Keratinocyte (primary cell): ENCODE measurements at regions not wholly inside any gene's neighbourhood (a gene's known extent, or its start where the extent isn't known, plus 50 kb on each side); places are given as distances from the start of the nearest gene placed in this dataset.

Experiments
- DNase-seq: peaks from one replicate; pipeline ENCODE4 v3.0.0-alpha.2; 2011; ENCODE audit warnings: low read depth, missing footprints, low spot score
- FAIRE-seq: peaks from 2 replicates; lab custom pipeline; 2011; peaks lifted over from hg19 to GRCh38; lab: Jason Lieb, UNC
- H2AFZ ChIP-seq: 2 replicates; pipeline ENCODE4 v1.6.0; 2012; ENCODE audit warnings: low read length, control low read depth, inconsistent platforms; ENCODE audit not compliant: control insufficient read depth
- H3K27ac ChIP-seq: 2 replicates; pipeline ENCODE4 v1.5.1; 2011; ENCODE audit warnings: low read length; ENCODE audit not compliant: control insufficient read depth, insufficient read depth
- H3K27me3 ChIP-seq: 3 replicates; pipeline ENCODE4 v1.6.0; 2011; ENCODE audit warnings: low read length; ENCODE audit not compliant: control insufficient read depth, insufficient read depth; ENCODE audit errors: extremely low read depth
- H3K36me3 ChIP-seq, 2 experiments: 2 replicates in 1 of 2; 3 replicates in 1 of 2; pipeline ENCODE4 v1.5.1; 2011; ENCODE audit warnings: low read length in 2 of 2, mild to moderate bottlenecking in 1 of 2; ENCODE audit not compliant: control insufficient read depth in 2 of 2, insufficient read depth in 2 of 2; ENCODE audit errors: extremely low read depth in 1 of 2
- H3K4me1 ChIP-seq: 3 replicates; pipeline ENCODE4 v1.5.1; 2011; ENCODE audit warnings: low read length; ENCODE audit not compliant: control insufficient read depth, insufficient read depth; ENCODE audit errors: extremely low read depth
- H3K4me2 ChIP-seq: 3 replicates; pipeline ENCODE4 v1.6.0; 2011; ENCODE audit warnings: low read depth, low read length; ENCODE audit not compliant: control insufficient read depth, insufficient read depth; ENCODE audit errors: extremely low read depth
- H3K4me3 ChIP-seq, 3 experiments: fragments of 200-600 bp in 1 of 3; sonication (generic) in 1 of 3; 2 replicates in 2 of 3; 3 replicates in 1 of 3; pipeline ENCODE4 v1.5.1; 2011 to 2016; ENCODE audit warnings: low read length in 3 of 3, mild to moderate bottlenecking in 3 of 3, control low read depth in 2 of 3, inconsistent platforms in 1 of 3, low read depth in 1 of 3, mixed read lengths in 1 of 3, mixed run types in 1 of 3, moderate library complexity in 1 of 3; ENCODE audit not compliant: control insufficient read depth in 2 of 3, insufficient read depth in 2 of 3; ENCODE audit errors: extremely low read depth in 1 of 3
- H3K79me2 ChIP-seq: 2 replicates; pipeline ENCODE4 v1.6.0; 2012; ENCODE audit warnings: low read length; ENCODE audit not compliant: control insufficient read depth, insufficient read depth
- H3K9ac ChIP-seq: 3 replicates; pipeline ENCODE4 v1.6.0; 2011; ENCODE audit warnings: low read length; ENCODE audit not compliant: control insufficient read depth, insufficient read depth; ENCODE audit errors: extremely low read depth
- H3K9me1 ChIP-seq: 3 replicates; pipeline ENCODE4 v1.6.0; 2011; ENCODE audit warnings: low read length; ENCODE audit not compliant: control insufficient read depth, insufficient read depth; ENCODE audit errors: extremely low read depth
- H3K9me3 ChIP-seq: 2 replicates; pipeline ENCODE4 v1.5.1; 2012; ENCODE audit warnings: low read depth, low read length; ENCODE audit not compliant: control insufficient read depth
- H4K20me1 ChIP-seq: 3 replicates; pipeline ENCODE4 v1.6.0; 2011; ENCODE audit warnings: low read length; ENCODE audit not compliant: control insufficient read depth, insufficient read depth; ENCODE audit errors: extremely low read depth
- EZH2 ChIP-seq: IDR thresholded peaks from one replicate; pipeline ENCODE4 v1.6.1; 2012; ENCODE audit warnings: inconsistent platforms, mild to moderate bottlenecking, low read length, moderate library complexity
- dilution Hi-C: fragments of 300-500 bp; cut with MboI; formaldehyde crosslinking; loops from one replicate; pipeline ENCODE4 v1.7.0; 2020; ENCODE audit warnings: low sequenced_read_pairs; ENCODE audit not compliant: extremely low pct_ligation_motif_present
- TF ChIP-seq, protein P1 (sequence below), 3 experiments: IDR thresholded peaks in 1 of 3; conservative IDR thresholded peaks in 1 of 3; optimal IDR thresholded peaks in 1 of 3; 2 replicates in 2 of 3; 3 replicates in 1 of 3; pipeline versions ENCODE3 to v1.5.1; 2011; ENCODE audit warnings: low read length in 3 of 3, mild to moderate bottlenecking in 3 of 3, moderate library complexity in 2 of 3, control low read depth in 1 of 3, inconsistent platforms in 1 of 3; ENCODE audit not compliant: insufficient read depth in 2 of 3; ENCODE audit errors: extremely low read depth in 1 of 3

- Histone ChIP-seq H3K9ac (no peak overlapping the region), H3K4me3 (no peak overlapping the region), H3K27ac (no peak overlapping the region), H4K20me1 (no peaks in the 10 kb centered on the region), H3K79me2 (no peaks in the 10 kb centered on the region), H2AFZ (no peak overlapping the region), H3K27me3 (no peaks in the 10 kb centered on the region), H3K9me3 (no peaks in the 10 kb centered on the region), H3K4me2 (no peak overlapping the region), H3K36me3 (no peaks in the 10 kb centered on the region), H3K9me1 (no peaks in the 10 kb centered on the region), H3K4me1 (no peaks in the 10 kb centered on the region)
- DNase-seq (no peak), FAIRE-seq (no peak)
- TF ChIP-seq EZH2 = no peak
- TF ChIP-seq, protein P1, sequence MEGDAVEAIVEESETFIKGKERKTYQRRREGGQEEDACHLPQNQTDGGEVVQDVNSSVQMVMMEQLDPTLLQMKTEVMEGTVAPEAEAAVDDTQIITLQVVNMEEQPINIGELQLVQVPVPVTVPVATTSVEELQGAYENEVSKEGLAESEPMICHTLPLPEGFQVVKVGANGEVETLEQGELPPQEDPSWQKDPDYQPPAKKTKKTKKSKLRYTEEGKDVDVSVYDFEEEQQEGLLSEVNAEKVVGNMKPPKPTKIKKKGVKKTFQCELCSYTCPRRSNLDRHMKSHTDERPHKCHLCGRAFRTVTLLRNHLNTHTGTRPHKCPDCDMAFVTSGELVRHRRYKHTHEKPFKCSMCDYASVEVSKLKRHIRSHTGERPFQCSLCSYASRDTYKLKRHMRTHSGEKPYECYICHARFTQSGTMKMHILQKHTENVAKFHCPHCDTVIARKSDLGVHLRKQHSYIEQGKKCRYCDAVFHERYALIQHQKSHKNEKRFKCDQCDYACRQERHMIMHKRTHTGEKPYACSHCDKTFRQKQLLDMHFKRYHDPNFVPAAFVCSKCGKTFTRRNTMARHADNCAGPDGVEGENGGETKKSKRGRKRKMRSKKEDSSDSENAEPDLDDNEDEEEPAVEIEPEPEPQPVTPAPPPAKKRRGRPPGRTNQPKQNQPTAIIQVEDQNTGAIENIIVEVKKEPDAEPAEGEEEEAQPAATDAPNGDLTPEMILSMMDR (optimal IDR thresholded peaks at IDR 0.05 in 1 of 3, IDR thresholded peaks at IDR 0.05 in 1 of 3, conservative IDR thresholded peaks at IDR 0.05 in 1 of 3; ENCODE audit: extremely low read depth in 1 of 3, insufficient read depth in 2 of 3, low read length in 3 of 3) = no peak
- dilution Hi-C loops = no loop called here
Measured at GRCh38 chr2:2389215-2389614, 58.1 kb upstream of the MYT1L start.
